Esophagus muscularis mucosa (tissue), 3 donors: ENCODE measurements at regions not wholly inside any gene's neighbourhood (a gene's known extent, or its start where the extent isn't known, plus 50 kb on each side); places are given as distances from the start of the nearest gene placed in this dataset.

ENCODE experiments used
- POLR2A ChIP-seq: fragments of 450-650 bp; IDR thresholded peaks from one replicate; pipeline ENCODE4 v1.6.1; 2017; ENCODE audit warnings: antibody characterized with exemption, moderate library complexity, mild to moderate bottlenecking, low read depth
- TF ChIP-seq, protein P1 (sequence below), 3 experiments: fragments of 200-600 bp in 2 of 3; fragments of 450-650 bp in 1 of 3; sonication (generic) in 2 of 3; IDR thresholded peaks; one replicate each; pipeline ENCODE4 v1.5.1; 2017 to 2019; ENCODE audit warnings: antibody characterized with exemption in 3 of 3, mild to moderate bottlenecking in 2 of 3, moderate library complexity in 1 of 3

GRCh38 chr9:126061575-126061974 lies 265.1 kb upstream of the MVB12B start:
- no peak for TF ChIP-seq POLR2A
- TF ChIP-seq, protein P1, sequence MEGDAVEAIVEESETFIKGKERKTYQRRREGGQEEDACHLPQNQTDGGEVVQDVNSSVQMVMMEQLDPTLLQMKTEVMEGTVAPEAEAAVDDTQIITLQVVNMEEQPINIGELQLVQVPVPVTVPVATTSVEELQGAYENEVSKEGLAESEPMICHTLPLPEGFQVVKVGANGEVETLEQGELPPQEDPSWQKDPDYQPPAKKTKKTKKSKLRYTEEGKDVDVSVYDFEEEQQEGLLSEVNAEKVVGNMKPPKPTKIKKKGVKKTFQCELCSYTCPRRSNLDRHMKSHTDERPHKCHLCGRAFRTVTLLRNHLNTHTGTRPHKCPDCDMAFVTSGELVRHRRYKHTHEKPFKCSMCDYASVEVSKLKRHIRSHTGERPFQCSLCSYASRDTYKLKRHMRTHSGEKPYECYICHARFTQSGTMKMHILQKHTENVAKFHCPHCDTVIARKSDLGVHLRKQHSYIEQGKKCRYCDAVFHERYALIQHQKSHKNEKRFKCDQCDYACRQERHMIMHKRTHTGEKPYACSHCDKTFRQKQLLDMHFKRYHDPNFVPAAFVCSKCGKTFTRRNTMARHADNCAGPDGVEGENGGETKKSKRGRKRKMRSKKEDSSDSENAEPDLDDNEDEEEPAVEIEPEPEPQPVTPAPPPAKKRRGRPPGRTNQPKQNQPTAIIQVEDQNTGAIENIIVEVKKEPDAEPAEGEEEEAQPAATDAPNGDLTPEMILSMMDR (IDR thresholded peaks at IDR 0.05): no peak
